ENCODE measurements at regions not wholly inside any gene's neighbourhood (a gene's known extent, or its start where the extent isn't known, plus 50 kb on each side); places are given as distances from the start of the nearest gene placed in this dataset.

- TF ChIP-seq CTCF (IDR thresholded peaks at IDR 0.05) (no peak), POLR2A (IDR thresholded peaks at IDR 0.05) (no peak)
Measured at GRCh38 chr20:48015943-48016723, 230.9 kb upstream of the SULF2 start.
